Stimulated activated CD4-positive, alpha-beta T cell treated with anti-CD3 and anti-CD28 coated beads, TNF-alpha, amount 100 ng/mL, for 24 hours (primary cell): ENCODE measurements at regions not wholly inside any gene's neighbourhood (a gene's known extent, or its start where the extent isn't known, plus 50 kb on each side); places are given as distances from the start of the nearest gene placed in this dataset.

Experiments used
- DNase-seq, 3 experiments: peaks; one replicate each; pipeline ENCODE4 v3.0.0-alpha.2; 2020; ENCODE audit warnings: low read depth in 3 of 3

GRCh38 chr18:72360634-72361033, 183.5 kb downstream of the CBLN2 start:
- DNase-seq: no peak

GRCh38 chr18:72342933-72343332, 201.2 kb downstream of the CBLN2 start:
- DNase-seq: no peak

- no peak for DNase-seq
Observed at GRCh38 chr18:72339976-72340375, 204.2 kb downstream of the CBLN2 start.

- no peak for DNase-seq
Observed at GRCh38 chr18:72336786-72337185, 207.4 kb downstream of the CBLN2 start.

- no peak for DNase-seq
Observed at GRCh38 chr18:72329533-72329932, 214.6 kb downstream of the CBLN2 start.

GRCh38 chr18:72325307-72325706, 218.8 kb downstream of the CBLN2 start:
- DNase-seq: no peak

GRCh38 chr18:72324677-72325076, 219.5 kb downstream of the CBLN2 start:
- DNase-seq: no peak

GRCh38 chr18:72316497-72316896, 227.6 kb downstream of the CBLN2 start:
- DNase-seq: no peak

GRCh38 chr18:72283148-72283925, 260.8 kb downstream of the CBLN2 start:
- DNase-seq: no peak

- no peak for DNase-seq
Observed at GRCh38 chr18:72273025-72273424, 271.1 kb downstream of the CBLN2 start.

- DNase-seq: no peak
Observed at GRCh38 chr18:72261590-72261989, 282.6 kb downstream of the CBLN2 start.

- DNase-seq: no peak
Observed at GRCh38 chr18:72246076-72246475, 298.1 kb downstream of the CBLN2 start.

GRCh38 chr18:72235422-72235821, 308.7 kb downstream of the CBLN2 start:
- no peak for DNase-seq

- no peak for DNase-seq
Observed at GRCh38 chr18:72233106-72233505, 311.0 kb downstream of the CBLN2 start.

- no peak for DNase-seq
Observed at GRCh38 chr18:72232644-72233043, 311.5 kb downstream of the CBLN2 start.

- DNase-seq: no peak
Observed at GRCh38 chr18:72225958-72226357, 318.2 kb downstream of the CBLN2 start.

GRCh38 chr18:72223733-72224132, 320.4 kb downstream of the CBLN2 start:
- DNase-seq: no peak

GRCh38 chr18:72208920-72209676, 335.0 kb downstream of the CBLN2 start:
- DNase-seq: no peak

- no peak for DNase-seq
Observed at GRCh38 chr18:72207280-72207679, 336.9 kb downstream of the CBLN2 start.

GRCh38 chr18:72206814-72207213, 337.3 kb downstream of the CBLN2 start:
- no peak for DNase-seq

- DNase-seq: no peak
Observed at GRCh38 chr18:72201032-72201431, 343.1 kb downstream of the CBLN2 start.

- DNase-seq: no peak
Observed at GRCh38 chr18:72197591-72197990, 346.6 kb downstream of the CBLN2 start.

GRCh38 chr18:72194072-72194471, 350.1 kb downstream of the CBLN2 start:
- no peak for DNase-seq
